Fibroblast of skin of right biceps (primary cell): ENCODE measurements at regions not wholly inside any gene's neighbourhood (a gene's known extent, or its start where the extent isn't known, plus 50 kb on each side); places are given as distances from the start of the nearest gene placed in this dataset.
A peak's percentile ranks its signal among the peaks of the same experiment; 100 is the strongest.

ENCODE experiments used
- DNase-seq: peaks from one replicate; pipeline ENCODE4 v3.0.0-alpha.2; 2013

GRCh38 chr11:88231894-88232482, 56.7 kb upstream of the RAB38 start:
- peak; percentile 43 for DNase-seq

DNA sequence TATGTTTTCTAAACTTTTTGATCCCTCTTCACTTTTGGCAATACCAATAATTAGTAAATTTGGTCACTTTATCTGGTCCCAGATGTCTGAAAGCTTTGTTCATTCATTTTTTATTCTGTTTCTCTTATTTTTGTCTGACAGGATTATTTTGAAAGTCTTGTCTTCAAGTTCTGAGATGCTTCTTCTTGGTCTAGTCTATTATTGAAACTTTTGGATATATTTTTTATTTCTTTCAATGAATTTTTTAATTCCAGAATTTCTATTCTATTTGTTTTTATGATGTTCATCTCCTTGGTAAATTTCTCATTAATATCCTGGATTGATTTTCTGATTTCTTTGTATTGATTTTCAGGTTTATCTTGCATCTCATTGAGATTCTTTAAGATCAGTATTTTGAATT, 54.1 kb upstream of the RAB38 start:
- DNase-seq, result no peak
